Nucleus accumbens (tissue), 56 donors: ENCODE measurements at regions not wholly inside any gene's neighbourhood (a gene's known extent, or its start where the extent isn't known, plus 50 kb on each side); places are given as distances from the start of the nearest gene placed in this dataset.

Experiments
- DNase-seq, 56 donors: peaks; one replicate each; lab custom pipeline; 2025; lab: John Stamatoyannopoulos, UW

- no peak for DNase-seq
These were observed 173.9 kb upstream of the PLEKHA5 start for GRCh38 chr12:18955594-18955993.

GRCh38 chr12:18965203-18965602 lies 164.3 kb upstream of the PLEKHA5 start:
- DNase-seq: no peak

- no peak for DNase-seq
These were observed 162.6 kb upstream of the PLEKHA5 start for GRCh38 chr12:18966954-18967353.

GRCh38 chr12:18967814-18968213 lies 161.7 kb upstream of the PLEKHA5 start:
- DNase-seq: no peak

- no peak for DNase-seq
These were observed 160.0 kb upstream of the PLEKHA5 start for GRCh38 chr12:18969512-18969911.

- no peak for DNase-seq
These were observed 158.9 kb upstream of the PLEKHA5 start for GRCh38 chr12:18970603-18971002.

- no peak for DNase-seq
These were observed 157.6 kb upstream of the PLEKHA5 start for GRCh38 chr12:18971932-18972331.

GRCh38 chr12:18975933-18976332 lies 153.6 kb upstream of the PLEKHA5 start:
- no peak for DNase-seq

GRCh38 chr12:18979401-18980126 lies 150.0 kb upstream of the PLEKHA5 start:
- DNase-seq: no peak

- no peak for DNase-seq
These were observed 147.8 kb upstream of the PLEKHA5 start for GRCh38 chr12:18981732-18982131.

GRCh38 chr12:18982226-18982949 lies 147.1 kb upstream of the PLEKHA5 start:
- no peak for DNase-seq

GRCh38 chr12:18983854-18984253 lies 145.7 kb upstream of the PLEKHA5 start:
- no peak for DNase-seq

GRCh38 chr12:18990856-18991255 lies 138.7 kb upstream of the PLEKHA5 start:
- no peak for DNase-seq

GRCh38 chr12:18992336-18992735 lies 137.2 kb upstream of the PLEKHA5 start:
- no peak for DNase-seq

GRCh38 chr12:18998343-18999261 lies 130.9 kb upstream of the PLEKHA5 start:
- DNase-seq: no peak

GRCh38 chr12:19000836-19001235 lies 128.7 kb upstream of the PLEKHA5 start:
- no peak for DNase-seq

GRCh38 chr12:19002216-19002615 lies 127.3 kb upstream of the PLEKHA5 start:
- no peak for DNase-seq

- DNase-seq: no peak
These were observed 126.4 kb upstream of the PLEKHA5 start for GRCh38 chr12:19003141-19003540.

- no peak for DNase-seq
These were observed 125.4 kb upstream of the PLEKHA5 start for GRCh38 chr12:19003987-19004619.

- no peak for DNase-seq
These were observed 124.2 kb upstream of the PLEKHA5 start for GRCh38 chr12:19005257-19005801.
